Hematopoietic multipotent progenitor cell treated with erythropoietin and hydrocortisone succinate and interleukin-3 and kit ligand, for 15 days (in vitro differentiated cells): ENCODE measurements at regions not wholly inside any gene's neighbourhood (a gene's known extent, or its start where the extent isn't known, plus 50 kb on each side); places are given as distances from the start of the nearest gene placed in this dataset.
"Not testable (repeated sequence)": the region's sequence is repeated elsewhere in the genome, so short reads cannot be mapped to it uniquely, and the experiment has no call there.

Experiments used
- DNase-seq: peaks from one replicate; pipeline ENCODE4 v3.0.0-alpha.2; 2015; ENCODE audit warnings: low spot score

GRCh38 chr2:7430421-7430868 is 513.2 kb downstream of the RNF144A start:
- no peak for DNase-seq

GRCh38 chr2:7430869-7431641 is 513.8 kb downstream of the RNF144A start:
- no peak for DNase-seq

GRCh38 chr2:7432436-7432835 is 515.2 kb downstream of the RNF144A start:
- no peak for DNase-seq

GRCh38 chr2:7436096-7436906 is 519.1 kb downstream of the RNF144A start:
- DNase-seq: no peak

GRCh38 chr2:7437141-7437540 is 519.9 kb downstream of the RNF144A start:
- DNase-seq: no peak

GRCh38 chr2:7437716-7438632 is 520.8 kb downstream of the RNF144A start:
- DNase-seq: no peak

- DNase-seq: no peak
These were observed 521.6 kb downstream of the RNF144A start for GRCh38 chr2:7438855-7439254.

GRCh38 chr2:7440977-7441376 is 523.8 kb downstream of the RNF144A start:
- DNase-seq: no peak

- DNase-seq: not testable (repeated sequence)
These were observed 524.6 kb downstream of the RNF144A start for GRCh38 chr2:7441841-7442240.

GRCh38 chr2:7444626-7445025 is 527.4 kb downstream of the RNF144A start:
- no peak for DNase-seq

- no peak for DNase-seq
These were observed 531.5 kb downstream of the RNF144A start for GRCh38 chr2:7448578-7449264.

GRCh38 chr2:7449298-7449697 is 532.1 kb downstream of the RNF144A start:
- DNase-seq: no peak

- DNase-seq: no peak
These were observed 533.1 kb downstream of the RNF144A start for GRCh38 chr2:7450188-7450832.

- no peak for DNase-seq
These were observed 533.6 kb downstream of the RNF144A start for GRCh38 chr2:7450833-7451190.

GRCh38 chr2:7452110-7452876 is 535.1 kb downstream of the RNF144A start:
- no peak for DNase-seq

GRCh38 chr2:7454592-7454991 is 537.4 kb downstream of the RNF144A start:
- DNase-seq: no peak

GRCh38 chr2:7456762-7457161 is 539.5 kb downstream of the RNF144A start:
- DNase-seq: no peak

GRCh38 chr2:7458066-7458465 is 540.9 kb downstream of the RNF144A start:
- DNase-seq: no peak

- DNase-seq: no peak
These were observed 550.7 kb downstream of the RNF144A start for GRCh38 chr2:7467782-7468447.

- no peak for DNase-seq
These were observed 551.2 kb downstream of the RNF144A start for GRCh38 chr2:7468448-7468828.
